HG02571 (cell line): ENCODE measurements at regions not wholly inside any gene's neighbourhood (a gene's known extent, or its start where the extent isn't known, plus 50 kb on each side); places are given as distances from the start of the nearest gene placed in this dataset.

Experiments used
- ATAC-seq: cut with Tn5 transposase; IDR thresholded peaks from one replicate; pipeline ENCODE4 v1.9.1; 2021; ENCODE audit warnings: mild to moderate bottlenecking, moderate library complexity; ENCODE audit not compliant: unreplicated experiment

DNA sequence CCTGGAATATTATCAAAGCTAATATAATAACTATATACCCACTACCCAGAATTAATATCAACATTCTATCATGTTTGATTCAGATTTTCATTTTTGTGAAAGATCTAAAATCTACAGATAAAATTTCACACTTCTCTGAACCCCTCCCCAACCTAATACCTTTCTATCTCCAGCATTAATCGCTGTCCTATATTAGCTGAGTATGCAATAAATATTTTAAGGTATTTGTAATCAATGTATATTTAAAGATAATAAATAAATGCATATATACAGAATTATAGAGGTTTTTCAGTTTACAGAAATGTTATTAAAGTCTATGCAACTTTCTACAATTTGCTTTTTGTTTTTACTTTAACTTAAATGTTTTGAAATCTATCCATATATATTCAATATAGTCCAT, 156.7 kb upstream of the NRSN1 start:
- ATAC-seq, result no peak

DNA sequence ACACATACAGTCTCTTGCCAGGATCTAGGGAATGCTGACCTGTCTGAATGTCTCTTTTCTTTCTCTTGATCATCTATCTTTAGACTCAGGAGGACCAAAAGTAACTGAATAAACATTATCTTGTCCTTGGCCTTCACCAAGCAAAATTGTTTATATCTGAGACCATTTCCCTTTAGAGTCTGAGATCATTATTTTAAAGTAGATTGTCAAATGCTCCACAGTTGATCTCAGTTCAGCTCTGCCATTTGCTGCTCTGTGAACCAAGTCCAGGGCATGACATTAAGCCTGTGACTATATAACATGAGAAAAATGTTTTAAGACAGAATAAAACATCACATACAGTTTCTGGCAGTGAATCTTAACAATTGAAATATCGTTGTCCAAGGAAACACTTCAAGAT, 148.3 kb upstream of the NRSN1 start:
- ATAC-seq, result no peak

DNA sequence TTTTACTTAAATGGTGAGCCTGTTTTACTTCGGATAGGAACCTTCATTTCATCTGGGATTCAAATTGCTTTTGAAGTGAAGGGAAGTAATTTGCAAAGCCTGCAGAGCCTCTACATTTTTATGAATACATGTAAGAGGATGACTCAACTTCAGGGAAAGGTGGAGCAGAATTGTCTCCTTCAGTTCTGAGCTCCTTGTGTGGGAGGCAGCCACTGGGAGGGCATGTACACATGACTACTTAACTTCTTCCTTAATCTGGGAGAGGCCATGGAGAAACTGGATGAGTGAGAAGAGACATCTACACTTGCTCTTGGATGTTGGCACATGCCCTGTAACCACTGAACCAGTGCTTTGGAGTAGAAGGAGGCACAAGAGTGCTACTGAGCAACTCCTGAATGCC, 145.1 kb upstream of the NRSN1 start:
- ATAC-seq, result no peak

GRCh38 chr6:23981923-23982322, 144.1 kb upstream of the NRSN1 start:
- ATAC-seq, result no peak

GRCh38 chr6:23983735-23984134, 142.3 kb upstream of the NRSN1 start:
- no peak for ATAC-seq

GRCh38 chr6:23985015-23985414, 141.0 kb upstream of the NRSN1 start:
- no peak for ATAC-seq

- ATAC-seq, result no peak
Measured at GRCh38 chr6:23989885-23990533, 136.0 kb upstream of the NRSN1 start.

- ATAC-seq, result no peak
Measured at GRCh38 chr6:23994013-23994412, 132.0 kb upstream of the NRSN1 start.

- no peak for ATAC-seq
Measured at GRCh38 chr6:24004062-24004461, 122.0 kb upstream of the NRSN1 start.

- no peak for ATAC-seq
Measured at GRCh38 chr6:24004659-24005058, 121.4 kb upstream of the NRSN1 start.

GRCh38 chr6:24006254-24006653, 119.8 kb upstream of the NRSN1 start:
- ATAC-seq, result no peak

DNA sequence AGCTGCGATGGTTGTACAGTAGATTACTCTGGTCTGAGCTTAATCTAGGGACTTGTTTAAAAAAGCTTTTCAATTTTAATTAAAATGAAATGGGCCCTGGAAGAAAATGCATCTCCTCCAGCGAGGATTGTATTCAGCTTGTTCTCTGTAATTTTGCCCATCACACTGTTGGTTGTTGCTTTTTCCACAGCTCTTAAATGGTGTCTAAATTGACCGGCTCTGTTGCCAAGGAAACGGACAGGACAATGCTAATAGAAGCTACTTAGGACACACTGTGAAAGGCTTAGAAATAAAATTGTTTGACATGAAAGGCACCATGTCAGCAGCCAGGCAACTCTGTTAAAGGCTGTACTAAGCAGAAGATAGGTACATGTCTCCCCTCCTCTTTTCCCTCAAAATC, 116.7 kb upstream of the NRSN1 start:
- no peak for ATAC-seq

DNA sequence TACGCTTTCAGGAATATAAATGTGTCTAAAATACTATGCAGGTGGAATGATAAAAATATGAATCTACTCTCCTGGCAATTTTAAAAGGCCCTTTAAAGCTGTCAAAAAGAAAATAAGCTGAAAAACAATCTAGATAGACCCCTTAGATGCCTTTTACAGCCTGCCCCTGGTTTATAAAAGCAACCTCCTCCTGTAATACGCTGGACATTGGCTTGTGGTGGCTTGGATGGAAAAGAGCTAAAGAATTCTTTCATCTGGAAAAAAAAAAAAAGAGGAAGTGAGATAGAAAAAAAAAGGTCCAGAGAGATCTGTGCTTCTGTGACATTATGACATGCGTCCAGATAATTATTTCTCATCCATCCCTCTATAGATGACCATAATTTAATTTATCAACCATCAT, 115.9 kb upstream of the NRSN1 start:
- ATAC-seq, result no peak

GRCh38 chr6:24016286-24016685, 109.7 kb upstream of the NRSN1 start:
- no peak for ATAC-seq

DNA sequence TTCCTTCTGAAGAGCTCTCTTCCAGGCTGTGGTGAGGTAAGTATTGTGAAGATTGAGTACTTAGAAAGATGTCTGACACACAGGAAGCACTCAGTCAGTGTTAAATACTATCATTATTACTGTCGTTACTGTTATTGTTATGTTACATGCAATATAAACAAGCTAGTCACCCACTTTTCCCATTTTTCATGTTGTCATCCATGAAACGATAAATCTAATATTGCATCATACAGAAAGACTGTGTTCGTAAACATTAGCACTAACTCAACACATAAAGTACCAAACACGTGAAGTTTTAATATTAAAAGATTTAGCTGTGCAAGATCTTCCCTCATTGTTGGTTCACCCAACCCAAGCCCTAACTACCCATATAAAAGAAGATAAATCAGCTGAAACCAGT, 109.2 kb upstream of the NRSN1 start:
- ATAC-seq, result no peak

DNA sequence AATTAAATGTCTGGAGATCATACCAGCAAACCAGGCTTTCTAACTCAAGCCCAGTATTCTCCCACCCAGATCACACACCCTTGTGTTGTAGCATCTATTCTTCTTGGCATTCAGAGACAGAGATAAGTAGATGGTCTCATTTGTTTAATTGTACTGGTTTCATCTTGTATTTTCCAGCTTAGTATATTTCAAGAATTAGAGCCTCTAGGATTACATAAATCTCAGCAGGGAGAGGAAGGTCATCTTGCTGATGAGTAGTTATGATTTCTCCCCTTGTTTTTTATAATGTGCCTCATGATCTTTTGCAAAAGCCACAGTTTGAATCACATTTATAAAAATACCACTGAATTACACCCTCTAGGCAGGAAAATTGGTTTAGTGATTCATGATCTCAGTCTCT, 106.6 kb upstream of the NRSN1 start:
- no peak for ATAC-seq

DNA sequence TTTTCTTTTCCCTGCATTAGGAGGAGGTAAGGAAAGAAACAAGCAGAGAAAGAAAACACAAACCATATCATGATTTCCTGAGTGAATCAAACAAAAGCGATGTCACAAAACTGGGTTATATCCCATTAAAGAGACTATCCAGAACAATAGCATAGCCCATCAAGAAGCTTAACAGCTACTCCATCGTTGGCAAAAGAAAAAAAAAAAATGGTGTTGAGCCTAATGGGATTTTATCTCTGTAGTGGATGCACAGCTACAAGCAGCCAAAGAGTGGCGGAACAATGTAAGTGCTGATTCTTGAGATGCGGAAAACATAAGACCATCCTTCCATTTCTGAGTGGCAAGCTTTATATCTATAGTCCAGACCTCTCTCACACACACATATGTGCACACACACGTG, 106.2 kb upstream of the NRSN1 start:
- no peak for ATAC-seq

DNA sequence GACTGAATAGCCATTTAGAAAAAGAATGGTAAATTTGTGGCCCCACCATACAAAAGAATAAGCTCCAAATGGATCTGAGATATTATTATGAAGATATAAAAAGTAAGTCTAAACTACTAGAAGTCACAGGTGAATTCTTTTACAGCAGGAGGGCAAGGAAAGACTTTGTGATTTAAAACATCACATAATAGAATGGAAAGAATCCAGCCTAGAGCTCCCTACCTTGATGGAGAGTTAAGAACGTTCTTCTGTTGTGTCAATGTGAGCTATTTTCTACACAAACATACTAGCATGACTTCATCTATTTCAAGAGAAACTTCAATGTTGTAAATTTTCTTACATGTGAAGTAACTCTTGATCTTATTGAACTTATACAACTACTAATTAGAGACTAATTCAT, 100.0 kb upstream of the NRSN1 start:
- ATAC-seq, result no peak

DNA sequence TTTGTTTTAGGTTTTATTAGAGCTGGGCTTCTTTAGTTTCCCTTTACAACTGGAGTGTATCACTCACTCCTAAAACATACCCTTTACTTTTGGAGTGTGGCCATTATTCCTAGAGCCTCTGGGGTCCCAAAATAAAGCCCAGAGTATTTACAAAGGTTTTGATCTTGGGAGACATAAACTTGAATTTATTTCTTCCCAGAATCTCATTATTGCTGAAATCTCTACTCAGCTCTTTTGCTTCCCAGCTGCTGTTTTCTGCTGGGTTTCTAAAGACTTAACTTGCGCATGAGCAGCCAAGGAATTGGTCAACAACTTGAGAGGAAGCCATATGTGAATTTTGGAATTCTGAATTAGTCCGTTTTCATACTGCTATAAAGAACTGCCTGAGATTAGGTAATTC, 94.5 kb upstream of the NRSN1 start:
- ATAC-seq, result no peak

DNA sequence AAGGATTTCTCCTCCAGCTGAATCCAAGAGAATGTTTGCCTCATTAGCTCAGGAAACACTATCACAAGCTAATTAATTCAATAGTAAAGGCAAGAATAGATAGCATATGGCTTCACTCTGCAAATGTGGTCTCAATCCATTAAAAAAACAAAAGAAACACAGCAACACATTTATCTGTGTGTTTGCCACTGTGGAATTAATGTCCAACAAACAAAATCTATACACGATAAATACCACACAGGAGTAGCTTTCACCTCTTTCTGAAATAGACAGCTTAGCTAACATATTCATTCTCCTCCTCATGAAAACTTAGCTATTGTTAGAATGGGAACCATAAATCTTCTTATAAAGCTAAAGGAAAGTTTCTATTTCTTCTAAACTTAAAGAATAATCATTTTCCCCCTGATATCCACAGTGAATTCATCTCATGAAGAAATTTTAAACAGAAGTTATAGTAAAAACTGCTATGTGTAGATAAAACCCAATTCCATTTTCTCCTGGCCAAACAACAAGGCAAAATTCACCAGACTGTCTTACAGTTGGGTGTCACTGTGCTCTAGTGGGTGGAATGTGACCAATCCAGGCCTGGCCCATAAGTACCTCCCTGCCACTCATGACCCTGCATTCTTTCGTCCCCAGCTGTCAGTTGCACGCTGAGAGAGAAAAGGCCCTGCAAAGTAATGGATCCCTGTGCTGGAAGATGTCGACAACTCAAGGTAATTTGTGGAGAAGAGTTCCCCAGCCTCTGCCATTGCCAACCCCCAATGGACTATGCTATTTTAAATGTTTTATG, 92.9 kb upstream of the NRSN1 start:
- no peak for ATAC-seq

DNA sequence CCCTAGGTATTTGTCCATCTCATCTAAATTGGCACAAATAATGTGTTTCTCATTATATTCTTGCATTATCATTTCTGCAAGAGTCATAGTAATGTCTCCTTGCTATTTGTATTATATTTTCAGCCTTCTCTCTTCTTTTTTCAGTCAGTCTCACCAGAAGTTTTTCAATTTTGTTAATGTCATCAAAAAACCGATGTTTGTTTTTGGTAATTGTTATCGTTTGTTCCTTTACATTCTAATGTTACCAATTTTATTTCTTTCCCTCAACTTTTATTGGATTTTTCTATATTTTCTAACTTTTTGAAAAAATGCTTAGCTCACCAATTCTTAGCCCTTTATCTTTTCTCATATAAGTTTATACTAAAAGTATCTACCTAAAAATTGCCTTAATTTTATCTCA, 82.2 kb upstream of the NRSN1 start:
- ATAC-seq, result no peak

GRCh38 chr6:24051942-24052589, 73.9 kb upstream of the NRSN1 start:
- no peak for ATAC-seq
